NOMO-1 (cell line): ENCODE measurements at regions not wholly inside any gene's neighbourhood (a gene's known extent, or its start where the extent isn't known, plus 50 kb on each side); places are given as distances from the start of the nearest gene placed in this dataset.

Experiments
- DNase-seq, 2 experiments: peaks; one replicate each; lab custom pipeline; 2025; ENCODE audit not compliant: unreplicated experiment in 2 of 2; lab: John Stamatoyannopoulos, UW

- DNase-seq: no peak
Measured at GRCh38 chr11:35868491-35868890, 75.4 kb upstream of the LDLRAD3 start.

- no peak for DNase-seq
Measured at GRCh38 chr11:35873721-35874120, 70.1 kb upstream of the LDLRAD3 start.

DNA sequence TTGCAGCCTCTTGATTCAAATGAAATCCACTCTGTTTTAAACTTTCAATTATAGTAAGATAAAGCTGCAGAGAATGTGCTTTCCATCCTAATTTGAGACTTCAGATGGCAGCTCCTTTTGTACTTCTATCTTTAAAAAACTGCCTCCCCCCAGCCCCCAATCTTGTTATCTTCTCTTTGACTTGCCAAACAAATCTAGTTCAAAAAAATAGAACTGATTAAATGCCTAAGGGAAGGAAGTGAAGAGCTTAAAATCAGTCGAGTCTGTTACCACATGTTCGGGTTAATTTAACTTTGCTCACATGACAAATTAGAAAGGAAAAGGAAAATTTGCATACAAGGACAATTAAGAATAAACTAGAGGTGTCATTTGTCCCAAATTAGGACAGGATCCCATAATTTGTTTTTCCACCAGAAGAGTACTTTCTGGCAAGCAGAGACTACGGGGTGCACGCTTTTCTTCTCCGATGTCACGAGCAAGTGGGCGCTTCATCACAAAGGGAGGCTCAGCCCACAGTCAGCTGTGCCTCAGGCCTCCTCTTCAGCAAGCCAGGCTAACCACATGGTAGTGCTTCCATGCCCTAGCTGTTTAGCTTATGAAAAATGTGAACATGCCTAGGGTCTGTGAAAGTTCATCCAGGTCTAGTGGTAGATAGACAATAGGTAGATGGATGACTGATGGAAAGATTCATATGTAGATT lies 69.0 kb upstream of the LDLRAD3 start:
- peak in 1 of 2 experiments; percentile 1 for DNase-seq

GRCh38 chr11:35875466-35875865 lies 68.4 kb upstream of the LDLRAD3 start:
- DNase-seq: no peak

DNA sequence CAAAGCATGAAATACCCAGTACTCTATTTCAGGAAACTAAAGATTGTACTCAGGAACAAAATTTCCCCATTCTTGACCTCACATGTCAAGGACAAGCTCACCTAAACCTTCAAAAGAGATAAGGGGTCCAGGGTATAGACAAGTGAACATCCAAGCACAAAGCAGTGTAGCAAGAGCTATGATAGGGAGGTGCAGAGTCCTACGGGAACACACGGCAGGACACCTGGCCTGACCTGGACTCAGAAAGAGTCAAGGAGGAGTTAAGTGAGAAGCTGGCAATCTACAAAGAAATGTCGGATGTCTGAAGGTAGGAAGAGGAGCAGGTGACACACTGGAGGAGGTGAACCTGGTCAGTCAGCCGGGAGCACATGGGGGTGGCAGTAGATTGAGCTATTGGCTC lies 67.1 kb upstream of the LDLRAD3 start:
- DNase-seq: no peak

GRCh38 chr11:35878741-35879140 lies 65.1 kb upstream of the LDLRAD3 start:
- peak; percentile 24 to 39 for DNase-seq

- DNase-seq: no peak
Measured at GRCh38 chr11:35879361-35879760, 64.5 kb upstream of the LDLRAD3 start.

DNA sequence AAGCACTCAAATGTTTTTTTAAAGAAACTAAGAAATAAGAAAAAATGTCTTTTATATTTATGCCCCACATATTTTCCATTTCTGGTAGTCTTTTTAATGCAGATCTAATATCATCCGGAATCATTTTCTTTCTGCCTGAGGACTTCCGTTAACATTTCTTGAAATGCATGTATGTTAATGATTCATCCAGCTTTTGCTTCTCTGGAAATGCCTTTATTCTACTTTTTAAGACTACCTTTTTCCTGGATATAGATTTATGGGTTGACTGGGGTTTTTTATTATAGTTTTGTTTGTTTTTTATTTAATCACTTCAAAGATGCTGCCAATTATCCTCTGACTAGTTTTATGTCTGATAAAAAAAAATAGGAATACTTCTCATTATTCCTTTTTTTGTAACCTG lies 57.1 kb upstream of the LDLRAD3 start:
- DNase-seq: no peak

DNA sequence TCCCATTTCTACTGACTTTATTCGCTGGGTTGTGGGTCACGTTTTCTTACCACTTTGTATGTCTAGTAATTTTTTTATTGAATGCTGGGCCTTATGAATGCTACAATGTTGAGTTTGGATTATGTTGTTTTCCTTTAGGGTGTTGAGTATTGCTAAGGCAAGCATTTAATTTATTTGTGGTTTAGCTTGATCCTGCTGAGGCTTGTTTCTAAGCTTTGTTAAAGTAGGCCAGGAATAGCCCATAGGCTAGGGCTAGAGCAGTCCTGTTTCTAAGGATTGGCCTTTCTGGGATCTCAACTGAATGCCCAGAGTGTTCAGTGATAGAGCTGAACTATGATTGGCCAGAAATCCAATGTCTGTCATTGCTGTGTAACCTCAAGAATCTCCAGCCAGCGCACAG lies 56.1 kb upstream of the LDLRAD3 start:
- DNase-seq: no peak

GRCh38 chr11:35888961-35889360 lies 54.9 kb upstream of the LDLRAD3 start:
- no peak for DNase-seq

GRCh38 chr11:35891096-35891495 lies 52.8 kb upstream of the LDLRAD3 start:
- no peak for DNase-seq

DNA sequence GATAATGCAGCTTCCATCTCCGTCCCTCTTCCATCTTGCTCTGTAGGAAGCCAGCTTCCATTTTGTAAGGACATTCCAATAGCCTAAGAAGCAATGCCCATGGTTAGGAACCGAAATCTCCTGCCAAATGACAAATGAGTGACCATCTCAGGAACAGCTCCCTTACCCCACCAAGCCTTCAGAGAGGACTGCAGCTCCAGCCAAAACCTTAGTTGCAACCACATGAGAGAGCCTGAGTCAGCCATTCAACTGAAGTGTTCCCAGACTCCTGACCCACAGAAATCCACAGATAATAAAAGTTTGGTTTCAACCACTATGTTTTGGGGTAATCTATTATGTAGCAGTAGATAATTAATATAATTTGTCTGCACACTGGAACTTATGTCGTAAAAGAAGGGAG lies 51.7 kb upstream of the LDLRAD3 start:
- no peak for DNase-seq

GRCh38 chr11:35893796-35894475 lies 49.9 kb upstream of the LDLRAD3 start:
- DNase-seq: no peak
